Kidney epithelial cell (primary cell): ENCODE measurements at regions not wholly inside any gene's neighbourhood (a gene's known extent, or its start where the extent isn't known, plus 50 kb on each side); places are given as distances from the start of the nearest gene placed in this dataset.

Source experiments
- DNase-seq: peaks from one replicate; pipeline ENCODE4 v3.0.0-alpha.2; 2010; ENCODE audit warnings: low read depth
- H3K27me3 ChIP-seq: 2 replicates; pipeline ENCODE4 v1.6.0; 2011; ENCODE audit warnings: low read length; ENCODE audit not compliant: control insufficient read depth, insufficient read depth
- H3K36me3 ChIP-seq: 2 replicates; pipeline ENCODE4 v1.5.1; 2011; ENCODE audit warnings: low read length; ENCODE audit not compliant: control insufficient read depth, insufficient read depth
- H3K4me3 ChIP-seq: 2 replicates; pipeline ENCODE4 v1.5.1; 2011; ENCODE audit warnings: low read depth, mild to moderate bottlenecking, control low read depth, low read length
- CTCF ChIP-seq: IDR thresholded peaks from 2 replicates; pipeline ENCODE4 v1.5.1; 2011; ENCODE audit warnings: mild to moderate bottlenecking, moderate library complexity, low read length, control low read depth, inconsistent platforms; ENCODE audit not compliant: insufficient read depth, poor library complexity, severe bottlenecking

- no peaks in the 10 kb centered on the region for H3K27me3 ChIP-seq
- no peak overlapping the region for H3K4me3 ChIP-seq
- no peaks in the 10 kb centered on the region for H3K36me3 ChIP-seq
- TF ChIP-seq CTCF = no peak
- no peak for DNase-seq
Observed at GRCh38 chr18:76545433-76546087, 50.5 kb upstream of the ZNF516 start.

GRCh38 chr18:76544511-76545345, 49.7 kb upstream of the ZNF516 start:
- Histone ChIP-seq H3K36me3 (no peaks in the 10 kb centered on the region), H3K27me3 (no peaks in the 10 kb centered on the region), H3K4me3 (no peak overlapping the region)
- no peak for TF ChIP-seq CTCF
- no peak for DNase-seq
